Liver (tissue), 8 donors: ENCODE measurements at regions not wholly inside any gene's neighbourhood (a gene's known extent, or its start where the extent isn't known, plus 50 kb on each side); places are given as distances from the start of the nearest gene placed in this dataset.

ENCODE experiments used
- DNase-seq: peaks from one replicate; pipeline ENCODE4 v3.0.0-alpha.2; 2017; ENCODE audit warnings: low spot score
- H3K27ac ChIP-seq, 2 donors: one replicate each; pipeline ENCODE4 v1.7.0; 2013; ENCODE audit warnings: inconsistent platforms in 2 of 2, low read length in 2 of 2, control low read depth in 1 of 2, low read depth in 1 of 2, mild to moderate bottlenecking in 1 of 2
- H3K27me3 ChIP-seq, 4 donors: one replicate each; pipeline versions ENCODE4 v1.6.1 to v1.7.0; 2013; ENCODE audit warnings: low read length in 3 of 4, inconsistent platforms in 1 of 4, mild to moderate bottlenecking in 1 of 4, moderate library complexity in 1 of 4; ENCODE audit not compliant: control insufficient read depth in 4 of 4, insufficient read depth in 4 of 4
- H3K36me3 ChIP-seq, 4 donors: one replicate each; pipeline versions ENCODE4 v1.6.1 to v1.7.0; 2013; ENCODE audit warnings: low read length in 3 of 4, mild to moderate bottlenecking in 3 of 4, low read depth in 1 of 4, moderate library complexity in 1 of 4; ENCODE audit not compliant: control insufficient read depth in 4 of 4, insufficient read depth in 3 of 4
- H3K4me1 ChIP-seq, 4 donors: one replicate each; pipeline versions ENCODE4 v1.6.1 to v1.7.0; 2013; ENCODE audit warnings: low read length in 3 of 4, mild to moderate bottlenecking in 3 of 4, moderate library complexity in 1 of 4; ENCODE audit not compliant: control insufficient read depth in 4 of 4, insufficient read depth in 4 of 4
- H3K4me3 ChIP-seq, 3 donors: one replicate each; pipeline versions ENCODE4 v1.6.1 to v1.7.0; 2013; ENCODE audit warnings: low read length in 3 of 3, control low read depth in 1 of 3, low read depth in 1 of 3, mild to moderate bottlenecking in 1 of 3
- H3K9ac ChIP-seq, 2 donors: one replicate each; pipeline ENCODE4 v1.7.0; 2013; ENCODE audit warnings: low read length in 2 of 2, mild to moderate bottlenecking in 2 of 2, moderate library complexity in 2 of 2, control low read depth in 1 of 2, low read depth in 1 of 2
- H3K9me3 ChIP-seq, 4 donors: one replicate each; pipeline versions ENCODE4 v1.6.1 to v1.7.0; 2013; ENCODE audit warnings: low read length in 3 of 4; ENCODE audit not compliant: control insufficient read depth in 4 of 4
- EGR1 ChIP-seq, 2 donors: IDR thresholded peaks; 2 replicates each; pipeline ENCODE4 v1.6.1; 2016 to 2018; ENCODE audit warnings: antibody characterized with exemption in 2 of 2, low read depth in 2 of 2
- FOXA1 ChIP-seq: IDR thresholded peaks from 2 replicates; pipeline ENCODE4 v1.6.1; 2016; ENCODE audit warnings: antibody characterized with exemption
- FOXA2 ChIP-seq: IDR thresholded peaks from 2 replicates; pipeline ENCODE4 v1.6.1; 2016; ENCODE audit warnings: antibody characterized with exemption
- GABPA ChIP-seq, 2 donors: IDR thresholded peaks in 1 of 2; conservative IDR thresholded peaks in 1 of 2; 2 replicates each; pipeline ENCODE4 v1.6.1; 2016; ENCODE audit warnings: antibody characterized with exemption in 2 of 2, mild to moderate bottlenecking in 1 of 2, moderate library complexity in 1 of 2
- HNF4A ChIP-seq, 2 donors: conservative IDR thresholded peaks; 2 replicates each; pipeline ENCODE4 v1.6.1; 2016; ENCODE audit warnings: antibody characterized with exemption in 2 of 2, mild to moderate bottlenecking in 2 of 2
- HNF4G ChIP-seq: IDR thresholded peaks from 2 replicates; pipeline ENCODE4 v1.6.1; 2016; ENCODE audit warnings: antibody characterized with exemption
- JUND ChIP-seq, 2 donors: IDR thresholded peaks; 2 replicates each; pipeline ENCODE4 v1.6.1; 2016; ENCODE audit warnings: antibody characterized with exemption in 2 of 2
- NR2F2 ChIP-seq: IDR thresholded peaks from 2 replicates; pipeline ENCODE4 v1.6.1; 2016; ENCODE audit warnings: antibody characterized with exemption
- RAD21 ChIP-seq, 2 donors: IDR thresholded peaks; 2 replicates each; pipeline ENCODE4 v1.6.1; 2016; ENCODE audit warnings: antibody characterized with exemption in 2 of 2, mild to moderate bottlenecking in 2 of 2
- RXRA ChIP-seq, 2 donors: IDR thresholded peaks; 2 replicates each; pipeline ENCODE4 v1.6.1; 2017 to 2018; ENCODE audit warnings: antibody characterized with exemption in 2 of 2, mild to moderate bottlenecking in 1 of 2
- SP1 ChIP-seq: IDR thresholded peaks from 2 replicates; pipeline ENCODE4 v1.6.1; 2018; ENCODE audit warnings: antibody characterized with exemption, mild to moderate bottlenecking
- TAF1 ChIP-seq: conservative IDR thresholded peaks from 2 replicates; pipeline ENCODE4 v1.6.1; 2016; ENCODE audit warnings: antibody characterized with exemption, mild to moderate bottlenecking
- YY1 ChIP-seq: IDR thresholded peaks from 2 replicates; pipeline ENCODE4 v1.6.1; 2016; ENCODE audit warnings: antibody characterized with exemption, mild to moderate bottlenecking
- WGBS: extraction: QIAGEN DNeasy Blood & Tissue Kit; methylation state at CpG from one replicate; pipeline ENCODE4 v1.1.7; 2013; 5-methylcytosine and 5-hydroxymethylcytosine counted together
- TF ChIP-seq, protein P1 (sequence below): fragments of 150-350 bp; IDR thresholded peaks from 2 replicates; pipeline ENCODE4 v1.5.1; 2017; ENCODE audit warnings: improper control_type of control experiment, low read depth, low read length; ENCODE audit not compliant: missing input control
- TF ChIP-seq, protein P2 (sequence below): IDR thresholded peaks from 2 replicates; pipeline ENCODE4 v1.6.1; 2016; ENCODE audit warnings: antibody characterized with exemption
- TF ChIP-seq, protein P3 (sequence below): IDR thresholded peaks from 2 replicates; pipeline ENCODE4 v1.6.1; 2016; ENCODE audit warnings: antibody characterized with exemption
- TF ChIP-seq, protein P4 (sequence below): IDR thresholded peaks from 2 replicates; pipeline ENCODE4 v1.6.1; 2016; ENCODE audit warnings: antibody characterized with exemption, mild to moderate bottlenecking
- TF ChIP-seq, protein P5 (sequence below): IDR thresholded peaks from 2 replicates; pipeline ENCODE4 v1.6.1; 2016; ENCODE audit warnings: antibody characterized with exemption
- donor health status: healthy.
- donor health status: healthy.
- donor health status: healthy.
- donor health status: healthy.
- donor health status: healthy.

DNA sequence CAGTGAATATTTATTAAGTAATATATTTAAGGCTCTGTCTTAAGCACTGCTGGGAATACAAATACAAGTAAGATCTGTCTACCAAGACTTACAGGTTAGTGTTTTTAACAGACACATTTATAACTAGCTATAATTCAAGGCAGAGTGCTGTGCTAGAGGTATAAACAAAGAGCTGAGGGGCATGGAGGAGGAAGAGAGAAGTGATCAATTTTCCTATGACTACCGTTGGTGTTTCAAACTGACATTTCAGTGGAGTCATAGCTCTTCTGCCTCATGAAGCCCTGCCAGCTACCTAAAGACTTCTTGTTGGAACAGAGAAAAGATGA lies 79.9 kb downstream of the CYB561 start:
- Histone ChIP-seq H3K9me3 (peaks cover 0 to 3% (median 0%) of the 10 kb centered on the region in 4 donors), H3K27me3 (no peaks in the 10 kb centered on the region), H3K4me1 (no peaks in the 10 kb centered on the region), H3K36me3 (no peaks in the 10 kb centered on the region), H3K4me3 (no peak overlapping the region), H3K27ac (no peak overlapping the region), H3K9ac (no peak overlapping the region)
- TF ChIP-seq, protein P1, sequence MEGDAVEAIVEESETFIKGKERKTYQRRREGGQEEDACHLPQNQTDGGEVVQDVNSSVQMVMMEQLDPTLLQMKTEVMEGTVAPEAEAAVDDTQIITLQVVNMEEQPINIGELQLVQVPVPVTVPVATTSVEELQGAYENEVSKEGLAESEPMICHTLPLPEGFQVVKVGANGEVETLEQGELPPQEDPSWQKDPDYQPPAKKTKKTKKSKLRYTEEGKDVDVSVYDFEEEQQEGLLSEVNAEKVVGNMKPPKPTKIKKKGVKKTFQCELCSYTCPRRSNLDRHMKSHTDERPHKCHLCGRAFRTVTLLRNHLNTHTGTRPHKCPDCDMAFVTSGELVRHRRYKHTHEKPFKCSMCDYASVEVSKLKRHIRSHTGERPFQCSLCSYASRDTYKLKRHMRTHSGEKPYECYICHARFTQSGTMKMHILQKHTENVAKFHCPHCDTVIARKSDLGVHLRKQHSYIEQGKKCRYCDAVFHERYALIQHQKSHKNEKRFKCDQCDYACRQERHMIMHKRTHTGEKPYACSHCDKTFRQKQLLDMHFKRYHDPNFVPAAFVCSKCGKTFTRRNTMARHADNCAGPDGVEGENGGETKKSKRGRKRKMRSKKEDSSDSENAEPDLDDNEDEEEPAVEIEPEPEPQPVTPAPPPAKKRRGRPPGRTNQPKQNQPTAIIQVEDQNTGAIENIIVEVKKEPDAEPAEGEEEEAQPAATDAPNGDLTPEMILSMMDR, result no peak
- TF ChIP-seq FOXA1 (no peak), HNF4A (conservative IDR thresholded peaks at IDR 0.05) (no peak), RXRA (IDR thresholded peaks at IDR 0.05) (no peak), TAF1 (no peak), SP1 (no peak), EGR1 (IDR thresholded peaks at IDR 0.05; ENCODE audit: low read depth in 2 of 2) (no peak), FOXA2 (no peak), JUND (IDR thresholded peaks at IDR 0.05) (no peak), NR2F2 (no peak), RAD21 (IDR thresholded peaks at IDR 0.05) (no peak), GABPA (IDR thresholded peaks at IDR 0.05 in 1 of 2, conservative IDR thresholded peaks at IDR 0.05 in 1 of 2) (no peak), YY1 (no peak), HNF4G (no peak)
- TF ChIP-seq, protein P2, sequence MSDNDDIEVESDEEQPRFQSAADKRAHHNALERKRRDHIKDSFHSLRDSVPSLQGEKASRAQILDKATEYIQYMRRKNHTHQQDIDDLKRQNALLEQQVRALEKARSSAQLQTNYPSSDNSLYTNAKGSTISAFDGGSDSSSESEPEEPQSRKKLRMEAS, result no peak
- TF ChIP-seq, protein P3, sequence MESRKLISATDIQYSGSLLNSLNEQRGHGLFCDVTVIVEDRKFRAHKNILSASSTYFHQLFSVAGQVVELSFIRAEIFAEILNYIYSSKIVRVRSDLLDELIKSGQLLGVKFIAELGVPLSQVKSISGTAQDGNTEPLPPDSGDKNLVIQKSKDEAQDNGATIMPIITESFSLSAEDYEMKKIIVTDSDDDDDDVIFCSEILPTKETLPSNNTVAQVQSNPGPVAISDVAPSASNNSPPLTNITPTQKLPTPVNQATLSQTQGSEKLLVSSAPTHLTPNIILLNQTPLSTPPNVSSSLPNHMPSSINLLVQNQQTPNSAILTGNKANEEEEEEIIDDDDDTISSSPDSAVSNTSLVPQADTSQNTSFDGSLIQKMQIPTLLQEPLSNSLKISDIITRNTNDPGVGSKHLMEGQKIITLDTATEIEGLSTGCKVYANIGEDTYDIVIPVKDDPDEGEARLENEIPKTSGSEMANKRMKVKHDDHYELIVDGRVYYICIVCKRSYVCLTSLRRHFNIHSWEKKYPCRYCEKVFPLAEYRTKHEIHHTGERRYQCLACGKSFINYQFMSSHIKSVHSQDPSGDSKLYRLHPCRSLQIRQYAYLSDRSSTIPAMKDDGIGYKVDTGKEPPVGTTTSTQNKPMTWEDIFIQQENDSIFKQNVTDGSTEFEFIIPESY, result no peak
- TF ChIP-seq, protein P4, sequence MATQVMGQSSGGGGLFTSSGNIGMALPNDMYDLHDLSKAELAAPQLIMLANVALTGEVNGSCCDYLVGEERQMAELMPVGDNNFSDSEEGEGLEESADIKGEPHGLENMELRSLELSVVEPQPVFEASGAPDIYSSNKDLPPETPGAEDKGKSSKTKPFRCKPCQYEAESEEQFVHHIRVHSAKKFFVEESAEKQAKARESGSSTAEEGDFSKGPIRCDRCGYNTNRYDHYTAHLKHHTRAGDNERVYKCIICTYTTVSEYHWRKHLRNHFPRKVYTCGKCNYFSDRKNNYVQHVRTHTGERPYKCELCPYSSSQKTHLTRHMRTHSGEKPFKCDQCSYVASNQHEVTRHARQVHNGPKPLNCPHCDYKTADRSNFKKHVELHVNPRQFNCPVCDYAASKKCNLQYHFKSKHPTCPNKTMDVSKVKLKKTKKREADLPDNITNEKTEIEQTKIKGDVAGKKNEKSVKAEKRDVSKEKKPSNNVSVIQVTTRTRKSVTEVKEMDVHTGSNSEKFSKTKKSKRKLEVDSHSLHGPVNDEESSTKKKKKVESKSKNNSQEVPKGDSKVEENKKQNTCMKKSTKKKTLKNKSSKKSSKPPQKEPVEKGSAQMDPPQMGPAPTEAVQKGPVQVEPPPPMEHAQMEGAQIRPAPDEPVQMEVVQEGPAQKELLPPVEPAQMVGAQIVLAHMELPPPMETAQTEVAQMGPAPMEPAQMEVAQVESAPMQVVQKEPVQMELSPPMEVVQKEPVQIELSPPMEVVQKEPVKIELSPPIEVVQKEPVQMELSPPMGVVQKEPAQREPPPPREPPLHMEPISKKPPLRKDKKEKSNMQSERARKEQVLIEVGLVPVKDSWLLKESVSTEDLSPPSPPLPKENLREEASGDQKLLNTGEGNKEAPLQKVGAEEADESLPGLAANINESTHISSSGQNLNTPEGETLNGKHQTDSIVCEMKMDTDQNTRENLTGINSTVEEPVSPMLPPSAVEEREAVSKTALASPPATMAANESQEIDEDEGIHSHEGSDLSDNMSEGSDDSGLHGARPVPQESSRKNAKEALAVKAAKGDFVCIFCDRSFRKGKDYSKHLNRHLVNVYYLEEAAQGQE, result no peak
- TF ChIP-seq, protein P5, sequence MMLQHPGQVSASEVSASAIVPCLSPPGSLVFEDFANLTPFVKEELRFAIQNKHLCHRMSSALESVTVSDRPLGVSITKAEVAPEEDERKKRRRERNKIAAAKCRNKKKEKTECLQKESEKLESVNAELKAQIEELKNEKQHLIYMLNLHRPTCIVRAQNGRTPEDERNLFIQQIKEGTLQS, result no peak
- DNase-seq, result no peak
- 45% methylated on average over 1 of the region's 1 CpG for WGBS

DNA sequence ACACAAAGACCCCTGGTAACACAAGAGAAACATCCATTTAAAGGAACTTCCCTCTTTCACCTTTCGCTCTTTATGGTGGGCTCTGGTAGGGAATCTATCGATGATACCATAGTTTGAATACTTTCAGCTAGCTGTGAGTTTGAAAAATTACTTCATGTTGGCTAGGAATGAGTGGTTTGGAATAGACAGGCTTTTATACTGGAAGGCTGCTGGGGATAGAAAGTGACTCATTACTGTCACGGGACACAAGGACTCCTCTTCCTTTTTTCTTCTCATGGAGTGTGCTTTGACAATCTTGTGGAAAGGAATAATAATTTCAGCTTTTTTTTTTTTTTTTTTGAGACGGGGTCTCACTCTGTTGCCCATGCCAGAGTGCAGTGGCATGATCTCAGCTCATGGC lies 76.9 kb downstream of the CYB561 start:
- Histone ChIP-seq H3K4me3 (no peak overlapping the region), H3K9me3 (no peaks in the 10 kb centered on the region), H3K4me1 (no peaks in the 10 kb centered on the region), H3K36me3 (no peaks in the 10 kb centered on the region), H3K9ac (no peak overlapping the region), H3K27me3 (no peaks in the 10 kb centered on the region), H3K27ac (no peak overlapping the region)
- DNase-seq, result no peak
- no peak for TF ChIP-seq YY1
- WGBS, result 93% methylated on average over 4 of the region's 4 CpGs
